COR-L47 (cell line): ENCODE measurements at regions not wholly inside any gene's neighbourhood (a gene's known extent, or its start where the extent isn't known, plus 50 kb on each side); places are given as distances from the start of the nearest gene placed in this dataset.
A peak's percentile ranks its signal among the peaks of the same experiment; 100 is the strongest.

Experiments
- DNase-seq: peaks from one replicate; lab custom pipeline; 2025; lab: John Stamatoyannopoulos, UW

DNA sequence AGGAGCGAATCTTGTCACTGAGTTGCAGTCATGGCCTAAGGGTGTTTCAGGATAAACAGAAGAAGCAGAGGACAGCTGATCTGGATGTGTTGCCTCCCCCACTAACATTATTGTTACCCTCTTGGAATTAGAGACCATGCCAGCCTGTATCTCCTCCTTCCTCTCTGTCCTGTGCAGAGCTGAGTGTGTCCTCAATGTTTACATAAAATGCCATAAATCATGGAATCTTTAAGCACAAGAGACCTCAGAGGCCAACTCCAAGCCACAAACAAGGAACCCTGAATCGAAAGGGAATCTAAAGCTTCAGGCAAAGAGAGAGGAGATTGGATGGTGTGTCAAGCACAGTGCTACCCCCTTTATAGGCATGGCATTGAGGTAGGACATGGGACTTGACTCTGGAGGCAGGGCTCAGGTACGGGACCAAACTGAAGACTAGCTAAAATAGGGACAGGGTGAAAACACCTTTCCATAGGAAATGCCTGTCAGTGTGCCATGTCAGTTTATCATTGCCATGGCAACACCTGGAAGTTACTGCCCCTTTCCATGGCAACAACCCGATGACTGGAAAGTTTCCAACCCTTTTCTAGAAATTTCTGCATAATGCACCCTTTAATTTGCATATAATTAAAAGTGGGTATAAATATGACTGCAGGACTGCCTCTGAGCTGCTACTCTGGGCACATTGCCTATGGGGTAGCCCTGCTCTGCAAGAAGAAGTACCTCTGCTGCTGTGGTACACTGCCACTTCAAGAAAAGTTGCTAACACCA is 489.7 kb downstream of the MIAT start:
- DNase-seq = no peak

DNA sequence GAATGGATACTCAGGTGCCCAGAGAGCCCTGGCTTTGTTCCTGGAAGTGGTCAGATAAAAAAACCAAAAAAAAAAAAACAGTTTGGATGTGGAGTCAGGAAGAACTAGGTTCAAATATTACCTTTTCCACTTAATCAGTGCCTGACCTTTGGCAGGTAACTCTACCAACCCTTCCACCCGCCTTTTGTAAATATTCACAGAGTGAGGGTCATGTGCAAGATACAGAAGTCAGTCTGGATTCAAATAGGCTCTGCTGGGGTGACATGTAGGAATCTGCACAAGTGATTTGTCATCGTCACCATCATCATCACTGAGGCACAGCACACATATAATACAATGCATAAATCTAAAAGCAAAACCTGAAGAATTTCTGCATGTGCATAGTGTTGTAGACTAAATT is 490.7 kb downstream of the MIAT start:
- no peak for DNase-seq

DNA sequence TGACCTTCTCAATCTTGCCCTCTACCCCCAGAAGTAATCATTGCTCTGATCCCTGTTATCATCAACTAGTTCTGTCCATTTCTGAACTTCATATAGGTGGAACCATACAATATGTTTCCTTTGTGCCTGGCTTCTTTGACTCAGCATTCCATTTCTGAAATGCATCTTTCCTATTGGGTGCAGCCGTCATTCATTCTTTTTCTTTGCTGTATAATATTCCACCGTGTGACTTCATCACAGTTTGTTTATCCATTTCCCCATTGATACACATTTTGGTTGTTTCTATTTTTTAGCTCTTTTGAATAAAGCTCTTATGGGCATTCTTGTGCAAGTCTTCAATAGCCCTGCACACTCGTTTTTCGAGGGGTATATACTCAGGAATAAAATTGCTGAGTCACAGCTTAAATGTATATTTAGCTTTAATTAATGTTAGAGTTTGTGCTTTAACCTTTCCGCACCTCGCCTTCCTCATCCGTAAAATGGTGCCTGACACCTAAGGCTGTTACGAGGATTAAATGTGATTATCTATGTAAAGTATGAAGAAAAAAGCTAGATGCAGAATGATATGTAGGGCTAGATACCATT is 491.6 kb downstream of the MIAT start:
- DNase-seq = no peak

DNA sequence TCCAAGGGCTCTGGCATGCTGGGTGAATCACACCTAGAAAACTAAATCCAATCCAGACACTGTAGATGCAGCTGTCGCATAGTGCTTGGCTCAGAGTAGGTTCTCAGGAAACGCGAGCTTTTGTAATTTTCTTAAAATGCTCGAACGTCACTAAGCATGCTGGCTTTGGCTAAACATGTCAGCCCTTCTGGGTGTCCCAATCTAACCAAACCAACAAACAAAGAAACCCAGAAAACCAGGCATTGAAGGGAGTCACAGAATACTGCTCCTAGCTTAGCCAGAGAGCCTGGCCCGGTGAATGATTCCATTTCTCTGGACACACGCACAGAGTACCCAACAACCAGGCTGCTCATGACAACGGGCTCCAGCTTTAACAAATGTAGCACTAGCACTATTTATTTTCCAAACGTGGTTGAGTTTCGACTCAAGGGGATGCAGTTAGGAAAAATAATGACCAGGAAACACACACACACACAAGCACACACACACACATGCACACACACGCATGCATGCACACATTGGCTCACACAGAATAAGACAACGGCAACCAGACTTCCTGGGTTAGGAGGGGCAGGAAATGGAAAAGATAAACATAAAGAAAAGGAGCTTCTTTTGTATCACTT is 492.6 kb downstream of the MIAT start:
- no peak for DNase-seq

DNA sequence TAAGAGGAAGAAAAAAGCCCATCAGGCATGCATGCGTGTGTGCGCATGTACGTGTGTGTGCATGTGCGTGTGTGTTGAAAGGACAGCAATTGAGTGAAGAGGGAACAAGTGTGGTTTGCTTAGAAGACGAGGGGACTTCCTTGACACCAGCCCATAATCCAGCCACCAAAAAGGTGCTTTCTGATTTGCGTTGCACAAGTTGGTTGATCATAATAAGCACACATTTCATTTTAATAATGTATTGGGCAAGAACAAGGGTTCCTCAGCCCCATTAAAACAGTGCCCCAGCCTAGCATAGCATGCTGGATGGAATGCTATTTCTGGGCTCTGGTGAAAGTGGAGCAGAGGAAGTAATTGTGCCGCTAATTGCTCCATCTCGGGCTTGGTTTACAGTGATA is 493.2 kb downstream of the MIAT start:
- no peak for DNase-seq

DNA sequence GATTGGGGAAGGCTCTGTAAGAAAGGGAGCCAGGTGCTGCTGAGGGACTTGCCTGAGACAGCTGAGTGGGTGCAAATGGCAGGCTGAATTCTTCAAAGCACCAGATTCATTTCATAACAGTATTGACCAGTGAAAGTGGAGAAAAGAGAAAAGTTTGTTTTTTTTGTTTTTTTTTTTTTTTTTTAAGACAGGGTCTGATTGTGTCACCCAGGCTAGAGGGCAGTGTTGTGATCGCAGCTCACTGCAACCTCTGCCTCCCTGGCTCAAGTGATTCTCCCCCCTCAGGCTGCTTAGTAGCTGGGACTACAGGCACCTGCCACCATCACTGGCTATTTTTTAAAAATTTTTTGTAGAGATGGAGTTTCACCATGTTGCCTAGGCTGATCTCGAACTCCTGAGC is 494.0 kb downstream of the MIAT start:
- DNase-seq = no peak

DNA sequence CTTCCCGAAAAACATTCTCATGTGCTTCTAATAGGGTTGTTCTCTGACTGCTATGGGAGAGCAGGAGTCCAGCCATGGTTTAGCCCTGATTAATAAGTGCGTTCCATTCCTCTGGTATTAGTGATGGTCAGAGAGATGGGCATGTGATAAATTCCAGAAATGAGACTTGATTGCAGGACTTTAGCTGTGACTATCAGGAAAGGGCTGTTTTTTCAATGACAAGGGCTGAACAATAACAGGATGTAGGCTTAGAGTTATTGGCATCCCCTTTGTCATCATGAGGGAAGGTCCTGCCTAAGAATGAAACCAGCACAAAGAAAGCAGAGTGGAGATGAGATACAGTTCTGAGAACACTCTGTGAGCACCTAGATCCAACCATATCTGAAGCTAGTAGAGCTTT is 494.6 kb downstream of the MIAT start:
- DNase-seq = no peak

DNA sequence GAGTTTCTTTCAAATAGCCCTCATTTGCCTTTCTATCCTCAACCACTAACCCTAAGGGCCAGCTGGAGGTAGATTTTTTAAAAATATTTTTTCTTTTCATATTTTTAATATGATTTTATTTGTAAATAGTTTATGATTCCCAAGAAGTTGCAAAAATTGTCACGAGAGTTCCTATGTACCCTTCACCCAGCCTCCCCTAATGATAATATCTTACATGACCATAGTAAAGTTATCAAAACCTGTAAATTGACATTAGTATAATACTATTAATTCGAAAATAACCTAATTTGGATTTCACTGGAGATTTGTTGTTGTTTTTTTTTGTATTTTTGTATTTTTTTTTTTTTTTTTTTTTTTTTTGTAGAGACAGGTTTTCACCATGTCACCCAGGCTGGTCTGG is 495.5 kb downstream of the MIAT start:
- DNase-seq = no peak

DNA sequence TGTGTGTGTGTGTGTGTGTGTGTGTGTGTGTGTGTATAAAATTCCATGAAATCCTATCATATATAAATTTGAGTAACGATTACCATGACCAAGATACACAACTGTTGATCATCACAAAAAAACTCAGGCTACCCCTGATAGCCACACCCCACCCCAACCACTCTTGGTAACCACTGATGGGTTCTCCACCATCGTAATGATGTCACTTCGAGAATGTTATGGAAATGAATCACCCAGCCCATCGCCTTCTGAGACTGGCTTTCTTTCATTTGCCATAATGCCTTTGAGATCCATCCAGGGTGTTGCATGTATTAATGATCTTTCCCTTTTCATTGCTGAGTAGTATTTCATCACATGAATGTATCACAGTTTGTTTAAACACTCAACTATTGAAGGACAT is 496.0 kb downstream of the MIAT start:
- DNase-seq = no peak

DNA sequence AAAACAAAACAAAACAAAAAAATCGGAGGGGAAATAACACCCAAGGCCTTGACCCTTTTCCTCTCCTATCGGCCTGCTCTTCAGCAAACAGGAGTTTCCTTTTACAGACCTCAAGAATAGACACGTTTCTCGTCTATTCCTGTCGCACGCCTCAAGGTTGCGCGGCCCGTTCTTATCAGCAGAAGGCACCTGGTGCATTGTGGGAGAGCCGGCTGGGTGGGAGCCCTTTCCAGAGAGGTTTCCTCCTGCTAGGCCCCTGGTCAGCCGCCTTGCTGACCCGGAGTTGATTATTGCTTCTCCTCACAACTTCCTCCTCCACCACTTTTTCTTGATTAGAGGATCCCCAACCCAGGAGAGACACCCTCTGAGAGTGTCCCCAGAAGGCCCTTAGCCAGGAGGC is 497.3 kb downstream of the MIAT start:
- DNase-seq = no peak

DNA sequence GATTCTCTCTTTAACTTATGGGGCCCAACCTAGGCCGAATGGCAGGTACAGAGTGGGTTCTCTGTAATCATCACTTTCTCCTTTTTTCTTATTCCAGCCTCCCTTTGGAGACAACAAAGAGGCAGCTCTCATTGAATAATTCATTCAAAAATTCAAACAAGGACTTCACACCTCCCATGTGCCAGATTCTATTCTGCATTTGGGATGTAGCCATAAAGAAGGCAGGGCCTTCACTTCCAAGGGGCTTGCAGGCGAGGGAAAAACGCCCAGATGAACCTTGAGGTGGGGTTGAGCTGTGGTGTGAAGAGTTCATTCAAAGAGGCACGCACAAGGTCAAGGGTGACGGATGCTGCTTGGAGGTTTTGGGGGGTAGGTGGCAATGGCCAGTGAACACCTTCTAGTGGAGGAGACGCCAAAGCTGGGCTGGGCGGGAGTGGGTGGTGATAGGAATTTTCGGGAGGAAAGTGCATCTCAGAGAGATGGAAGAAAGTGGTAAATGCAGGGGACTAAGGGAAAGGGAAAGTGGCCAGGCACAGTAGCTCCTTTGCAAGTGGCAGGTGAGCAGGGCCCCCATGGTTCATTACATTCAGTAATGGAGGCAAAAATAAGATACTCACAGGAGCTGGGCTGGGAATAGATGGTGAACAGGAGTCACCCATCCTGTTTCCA is 499.6 kb downstream of the MIAT start:
- no peak for DNase-seq

DNA sequence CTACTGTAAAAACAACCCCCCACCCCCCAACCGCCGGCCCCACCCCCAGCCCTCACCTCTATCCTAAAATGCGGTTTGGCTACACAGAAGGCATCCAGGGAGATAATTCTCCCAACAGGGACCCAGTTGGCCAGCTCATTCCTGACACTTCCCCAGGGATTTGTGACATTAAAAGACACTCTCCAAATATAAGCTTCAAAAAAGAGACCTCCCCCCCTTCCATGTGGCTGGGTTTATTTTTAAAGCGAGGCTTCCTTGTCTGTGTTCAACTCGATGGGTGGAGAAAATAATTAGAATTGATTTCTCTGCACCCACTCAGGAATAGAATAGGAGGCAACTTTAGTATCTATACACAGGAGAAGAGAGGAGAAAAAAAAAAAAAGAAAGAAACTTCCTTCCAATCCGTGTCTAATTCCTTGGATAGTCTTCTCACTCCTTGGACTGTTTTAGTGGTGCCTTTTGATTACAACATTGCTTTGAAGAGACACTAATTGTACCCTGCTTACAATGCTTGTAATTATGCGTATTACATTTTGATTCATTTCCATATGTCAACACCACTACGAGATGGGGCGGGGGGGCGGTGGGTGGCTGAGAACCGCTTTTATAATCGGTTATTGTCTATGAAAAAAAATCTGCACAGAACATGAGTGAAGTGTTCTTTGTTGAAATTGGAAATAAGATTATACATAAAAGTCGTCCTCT is 500.4 kb downstream of the MIAT start:
- DNase-seq = peak; percentile 27

DNA sequence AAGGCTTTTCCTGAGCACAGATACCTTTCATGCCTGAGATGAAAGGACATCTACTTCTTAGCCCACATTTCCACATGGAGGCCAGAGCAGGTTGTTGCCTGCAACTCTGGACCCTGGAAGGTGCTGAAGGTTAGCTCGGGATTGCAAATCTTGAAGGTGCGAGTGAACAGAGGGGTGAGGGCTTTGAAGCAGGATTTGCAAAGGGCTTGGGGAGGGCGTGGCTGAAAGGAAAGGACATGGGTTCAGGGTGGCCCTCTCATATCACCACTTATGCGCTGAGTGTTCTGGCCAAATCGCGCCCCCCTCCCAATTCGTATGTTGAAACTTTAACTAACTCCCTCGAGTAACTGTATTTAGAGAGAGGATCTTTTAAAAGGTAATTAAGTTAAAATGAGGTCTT is 501.6 kb downstream of the MIAT start:
- no peak for DNase-seq

DNA sequence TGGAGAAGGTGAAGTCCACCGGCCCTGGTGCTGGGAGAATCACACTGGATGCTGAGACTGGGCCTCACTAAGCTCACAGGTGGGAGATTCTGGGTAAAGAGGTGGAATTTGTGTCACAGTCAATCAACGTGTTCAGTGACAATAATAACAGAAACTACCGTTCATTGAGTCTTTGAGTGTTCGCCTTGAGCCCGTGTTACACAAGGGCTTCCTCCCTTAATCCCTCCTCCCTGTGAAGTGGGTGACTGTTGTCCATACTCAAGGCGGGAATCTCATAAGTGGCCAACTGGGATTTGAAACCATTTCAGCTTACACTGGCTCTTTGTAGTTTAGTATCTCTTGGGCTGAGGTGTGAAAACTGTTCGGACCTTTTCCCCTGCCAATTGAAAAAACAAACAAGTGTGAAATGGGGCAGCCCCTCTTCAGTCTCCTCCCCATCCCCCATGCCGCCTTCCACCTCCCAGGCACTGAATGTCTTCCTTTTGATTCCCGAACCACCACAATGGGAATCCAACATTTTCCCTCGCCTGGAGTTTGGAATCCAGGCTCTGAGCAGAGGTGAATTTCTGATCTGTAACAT is 502.4 kb downstream of the MIAT start:
- DNase-seq = no peak

DNA sequence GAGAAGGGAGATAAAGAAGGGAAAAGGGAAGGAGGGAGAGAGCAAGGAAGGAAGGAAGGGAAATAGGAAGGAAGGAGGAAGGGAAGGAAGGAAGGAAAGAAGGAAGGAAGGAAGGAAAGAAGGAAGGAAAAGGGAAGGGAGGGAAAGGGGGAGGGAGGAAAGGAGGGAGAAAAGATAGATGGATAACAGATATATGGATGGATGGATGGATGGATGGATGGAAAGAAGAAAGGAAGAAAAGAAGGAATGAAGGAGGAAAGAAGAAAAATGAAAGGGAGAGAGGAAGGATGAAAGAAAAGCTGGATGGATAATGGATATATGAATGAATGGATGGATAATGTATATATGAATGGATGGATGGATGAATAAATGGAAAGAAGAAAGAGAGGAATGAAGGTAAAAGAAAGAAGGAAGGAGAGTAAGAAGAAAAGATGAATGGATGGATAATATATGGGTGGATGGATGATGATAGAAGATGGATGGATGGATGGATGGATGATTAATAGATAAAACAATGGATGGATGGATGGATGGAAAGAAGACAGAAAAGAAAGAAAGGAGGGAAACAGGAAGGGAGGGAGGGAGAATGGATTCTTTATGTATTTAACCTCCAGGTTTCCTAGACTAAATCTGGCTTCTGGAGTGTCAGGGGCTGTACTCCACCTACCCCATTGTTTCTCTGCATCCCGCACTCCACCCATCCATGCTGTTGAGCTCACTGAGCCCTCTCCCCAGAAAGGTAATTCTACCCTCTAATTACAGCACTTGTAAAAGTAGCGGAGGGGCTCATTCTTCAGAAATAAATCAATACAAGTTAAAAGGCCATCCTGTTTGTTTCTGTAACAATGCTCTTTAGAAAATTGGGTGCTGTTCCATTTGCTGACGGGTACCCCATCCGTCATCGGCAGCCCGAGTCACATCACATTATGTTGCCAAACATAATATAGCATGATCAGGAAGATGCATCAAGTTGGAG is 506.1 kb downstream of the MIAT start:
- peak; percentile 41 for DNase-seq

DNA sequence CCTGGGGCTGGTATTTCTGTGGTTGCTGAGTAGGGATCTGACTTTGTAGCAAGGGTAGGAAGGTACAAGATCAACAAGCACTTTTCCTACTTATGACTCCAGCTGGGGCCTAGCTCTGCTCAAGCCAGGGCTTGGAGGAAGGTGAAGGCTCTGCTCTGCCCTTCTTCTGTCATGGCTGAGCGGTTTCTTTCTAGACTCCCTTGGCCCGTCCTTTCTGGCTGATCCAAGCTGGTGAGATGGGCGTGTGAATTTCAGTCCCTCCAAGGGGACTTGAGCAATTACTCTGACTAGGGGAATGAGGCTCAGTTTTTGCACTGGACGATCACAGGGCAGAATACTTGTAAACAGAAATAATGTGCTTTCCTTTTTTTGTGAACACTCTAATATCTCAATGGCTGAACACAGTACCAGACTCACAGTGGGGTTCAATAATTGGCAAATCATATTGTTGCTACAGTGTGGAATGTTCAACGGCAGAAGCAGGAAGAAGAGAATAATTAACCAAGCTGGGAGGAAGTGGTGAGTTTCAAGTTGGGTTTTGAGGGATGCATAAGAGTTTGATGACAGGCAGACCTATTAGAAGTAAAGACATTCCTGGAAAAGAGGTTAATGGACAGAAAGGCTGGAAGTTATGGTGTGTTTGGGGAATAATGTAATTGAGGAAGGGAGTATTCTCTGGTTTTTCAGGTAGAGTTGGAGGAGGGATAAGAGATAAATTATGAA is 507.6 kb downstream of the MIAT start:
- DNase-seq = no peak

DNA sequence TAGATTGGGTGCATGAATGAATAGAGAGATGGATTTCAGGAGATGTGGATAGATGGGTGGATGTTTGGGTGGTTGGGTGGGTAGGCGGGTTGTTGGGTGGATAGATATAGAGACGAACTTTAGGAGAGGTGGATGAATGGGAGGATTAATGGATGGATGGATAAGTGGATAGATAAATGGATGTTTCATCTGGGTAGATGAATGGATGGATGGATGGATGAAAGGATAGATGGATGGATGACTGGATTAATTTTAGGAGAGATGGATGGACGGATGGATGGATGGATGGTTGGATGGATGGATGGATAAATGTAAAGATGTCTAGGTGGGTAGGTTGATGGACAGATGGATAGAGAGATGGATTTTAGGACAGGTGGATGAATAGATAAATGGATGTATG is 511.3 kb downstream of the MIAT start:
- DNase-seq = no peak

DNA sequence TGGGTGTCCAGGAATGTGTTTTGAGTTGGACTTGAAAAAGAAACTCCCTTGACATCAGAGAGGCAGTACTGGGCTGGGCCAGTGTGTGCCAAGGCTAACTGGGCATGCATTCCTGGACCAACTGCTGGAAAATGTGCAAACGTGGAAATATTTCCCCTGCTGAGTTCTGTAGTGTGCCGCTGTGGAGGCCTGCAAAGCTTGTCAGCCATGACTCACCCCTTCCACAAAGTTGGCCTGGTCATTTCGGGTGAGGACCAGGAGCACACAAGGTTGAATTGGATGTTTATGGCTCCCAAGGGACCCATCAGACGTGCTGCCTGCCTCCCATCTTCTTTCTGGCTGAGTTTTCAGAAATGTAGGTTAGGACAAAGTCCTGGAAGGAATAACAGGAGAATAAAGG is 513.1 kb downstream of the MIAT start:
- DNase-seq = no peak

DNA sequence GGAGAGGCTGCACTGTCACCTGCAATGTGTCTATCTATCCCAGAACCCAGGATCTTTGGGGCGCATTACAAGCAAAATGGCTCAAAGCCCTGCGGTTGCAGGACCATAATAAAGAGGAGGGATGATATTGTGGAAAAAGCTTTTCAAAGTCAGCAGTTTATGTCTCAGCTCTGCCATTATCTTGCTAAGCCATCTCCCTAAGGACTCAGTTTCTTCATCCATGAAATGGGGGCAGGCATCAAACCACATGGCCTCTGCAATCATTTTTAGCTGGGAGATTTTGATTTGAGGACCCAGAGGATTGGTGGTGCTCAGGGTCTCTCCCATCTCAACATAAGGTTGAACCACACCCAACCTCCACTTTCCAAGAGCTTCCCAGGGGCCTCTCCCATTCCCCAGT is 513.8 kb downstream of the MIAT start:
- DNase-seq = no peak

DNA sequence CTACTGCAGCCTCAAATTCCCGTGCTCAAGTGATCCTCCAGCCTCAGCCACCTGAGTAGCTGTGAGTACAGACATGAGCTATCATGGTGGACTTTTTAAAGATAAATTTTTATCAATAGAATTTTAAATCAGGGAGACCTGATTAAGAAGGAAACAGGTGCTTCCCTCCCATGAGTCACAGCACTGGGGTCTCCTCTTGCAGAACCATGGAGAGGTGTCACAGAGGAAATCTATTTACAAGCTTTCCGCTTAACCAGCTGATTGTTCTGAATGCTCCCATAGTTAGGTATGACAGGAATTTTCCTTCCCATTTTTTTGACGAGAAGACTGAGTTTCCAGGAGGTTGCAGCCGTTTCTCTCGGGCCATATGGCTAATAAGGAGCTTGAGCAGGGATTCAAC is 516.1 kb downstream of the MIAT start:
- no peak for DNase-seq
